ENCODE measurements at regions not wholly inside any gene's neighbourhood (a gene's known extent, or its start where the extent isn't known, plus 50 kb on each side); places are given as distances from the start of the nearest gene placed in this dataset.

DNA sequence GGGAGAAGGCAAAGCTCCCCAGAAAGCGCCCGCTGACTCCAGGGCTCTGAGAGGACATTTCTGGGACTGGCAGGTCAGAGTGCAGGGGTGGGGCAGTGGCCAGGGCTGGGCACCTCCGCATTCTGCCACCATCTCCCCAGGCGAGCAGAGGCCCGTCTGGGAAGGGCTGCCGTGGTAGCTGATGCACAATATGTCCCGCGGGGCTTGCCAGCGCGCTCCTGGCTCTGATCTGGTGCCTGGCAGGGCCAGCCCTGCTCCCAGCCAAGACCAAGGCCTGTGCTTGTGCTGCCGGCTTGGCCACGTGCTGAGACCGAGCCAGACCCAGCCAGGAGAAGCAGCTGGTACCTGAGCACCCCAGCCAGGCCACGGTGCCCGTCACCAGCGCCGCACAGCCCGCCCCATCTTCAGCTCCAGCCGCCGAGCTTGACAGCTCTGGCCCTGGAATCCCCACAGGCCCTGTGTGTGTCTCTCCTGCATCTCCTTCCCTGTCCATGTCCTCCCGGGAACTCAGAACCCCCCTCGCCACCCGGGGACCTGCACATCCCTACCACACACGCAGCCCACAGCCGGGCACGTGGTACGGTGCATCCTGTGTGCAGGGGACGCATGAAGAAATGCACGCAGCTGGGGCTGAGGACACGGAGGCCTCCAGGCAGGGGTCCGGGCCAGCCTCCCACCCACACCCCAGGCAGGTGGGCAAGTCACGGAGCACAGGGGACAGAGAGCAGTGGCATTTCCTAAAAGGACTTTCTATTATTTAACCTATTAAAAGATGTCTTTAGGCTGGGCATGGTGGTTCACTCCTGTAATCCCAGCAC, 68.6 kb upstream of the C14orf180 start:
- TF ChIP-seq, protein P1, sequence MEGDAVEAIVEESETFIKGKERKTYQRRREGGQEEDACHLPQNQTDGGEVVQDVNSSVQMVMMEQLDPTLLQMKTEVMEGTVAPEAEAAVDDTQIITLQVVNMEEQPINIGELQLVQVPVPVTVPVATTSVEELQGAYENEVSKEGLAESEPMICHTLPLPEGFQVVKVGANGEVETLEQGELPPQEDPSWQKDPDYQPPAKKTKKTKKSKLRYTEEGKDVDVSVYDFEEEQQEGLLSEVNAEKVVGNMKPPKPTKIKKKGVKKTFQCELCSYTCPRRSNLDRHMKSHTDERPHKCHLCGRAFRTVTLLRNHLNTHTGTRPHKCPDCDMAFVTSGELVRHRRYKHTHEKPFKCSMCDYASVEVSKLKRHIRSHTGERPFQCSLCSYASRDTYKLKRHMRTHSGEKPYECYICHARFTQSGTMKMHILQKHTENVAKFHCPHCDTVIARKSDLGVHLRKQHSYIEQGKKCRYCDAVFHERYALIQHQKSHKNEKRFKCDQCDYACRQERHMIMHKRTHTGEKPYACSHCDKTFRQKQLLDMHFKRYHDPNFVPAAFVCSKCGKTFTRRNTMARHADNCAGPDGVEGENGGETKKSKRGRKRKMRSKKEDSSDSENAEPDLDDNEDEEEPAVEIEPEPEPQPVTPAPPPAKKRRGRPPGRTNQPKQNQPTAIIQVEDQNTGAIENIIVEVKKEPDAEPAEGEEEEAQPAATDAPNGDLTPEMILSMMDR (IDR thresholded peaks at IDR 0.05; ENCODE audit: poor library complexity, severe bottlenecking), result no peak
- TF ChIP-seq RAD21 (conservative IDR thresholded peaks at IDR 0.05), result no peak
- TF ChIP-seq, protein P2, sequence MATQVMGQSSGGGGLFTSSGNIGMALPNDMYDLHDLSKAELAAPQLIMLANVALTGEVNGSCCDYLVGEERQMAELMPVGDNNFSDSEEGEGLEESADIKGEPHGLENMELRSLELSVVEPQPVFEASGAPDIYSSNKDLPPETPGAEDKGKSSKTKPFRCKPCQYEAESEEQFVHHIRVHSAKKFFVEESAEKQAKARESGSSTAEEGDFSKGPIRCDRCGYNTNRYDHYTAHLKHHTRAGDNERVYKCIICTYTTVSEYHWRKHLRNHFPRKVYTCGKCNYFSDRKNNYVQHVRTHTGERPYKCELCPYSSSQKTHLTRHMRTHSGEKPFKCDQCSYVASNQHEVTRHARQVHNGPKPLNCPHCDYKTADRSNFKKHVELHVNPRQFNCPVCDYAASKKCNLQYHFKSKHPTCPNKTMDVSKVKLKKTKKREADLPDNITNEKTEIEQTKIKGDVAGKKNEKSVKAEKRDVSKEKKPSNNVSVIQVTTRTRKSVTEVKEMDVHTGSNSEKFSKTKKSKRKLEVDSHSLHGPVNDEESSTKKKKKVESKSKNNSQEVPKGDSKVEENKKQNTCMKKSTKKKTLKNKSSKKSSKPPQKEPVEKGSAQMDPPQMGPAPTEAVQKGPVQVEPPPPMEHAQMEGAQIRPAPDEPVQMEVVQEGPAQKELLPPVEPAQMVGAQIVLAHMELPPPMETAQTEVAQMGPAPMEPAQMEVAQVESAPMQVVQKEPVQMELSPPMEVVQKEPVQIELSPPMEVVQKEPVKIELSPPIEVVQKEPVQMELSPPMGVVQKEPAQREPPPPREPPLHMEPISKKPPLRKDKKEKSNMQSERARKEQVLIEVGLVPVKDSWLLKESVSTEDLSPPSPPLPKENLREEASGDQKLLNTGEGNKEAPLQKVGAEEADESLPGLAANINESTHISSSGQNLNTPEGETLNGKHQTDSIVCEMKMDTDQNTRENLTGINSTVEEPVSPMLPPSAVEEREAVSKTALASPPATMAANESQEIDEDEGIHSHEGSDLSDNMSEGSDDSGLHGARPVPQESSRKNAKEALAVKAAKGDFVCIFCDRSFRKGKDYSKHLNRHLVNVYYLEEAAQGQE (IDR thresholded peaks at IDR 0.05; ENCODE audit: borderline replicate concordance), result no peak
- TF ChIP-seq POLR2AphosphoS5 (IDR thresholded peaks at IDR 0.05), result no peak
- no peak for TF ChIP-seq EP300 (conservative IDR thresholded peaks at IDR 0.05; ENCODE audit: poor library complexity, severe bottlenecking)
- no peak for TF ChIP-seq TAF1 (IDR thresholded peaks at IDR 0.05; ENCODE audit: low read depth)
